Progenitor cell of endocrine pancreas (in vitro differentiated cells): ENCODE measurements at regions not wholly inside any gene's neighbourhood (a gene's known extent, or its start where the extent isn't known, plus 50 kb on each side); places are given as distances from the start of the nearest gene placed in this dataset.

Experiments
- DNase-seq: peaks from one replicate; pipeline ENCODE4 v3.0.0; 2021; ENCODE audit warnings: low spot score; ENCODE audit not compliant: unreplicated experiment
- H3K27ac Mint-ChIP-seq: 2 replicates; pipeline ENCODE4 v1.8.0; 2021; ENCODE audit warnings: mild to moderate bottlenecking, moderate library complexity, mixed read lengths
- H3K27me3 Mint-ChIP-seq: 2 replicates; pipeline ENCODE4 v1.8.0; 2021; ENCODE audit warnings: mixed read lengths
- H3K36me3 Mint-ChIP-seq: 2 replicates; pipeline ENCODE4 v1.8.0; 2022; ENCODE audit warnings: mixed read lengths; ENCODE audit not compliant: insufficient read depth
- H3K4me1 Mint-ChIP-seq: 2 replicates; pipeline ENCODE4 v1.8.0; 2021; ENCODE audit warnings: low read depth, mixed read lengths
- H3K4me3 Mint-ChIP-seq: 2 replicates; pipeline ENCODE4 v1.8.0; 2021; ENCODE audit warnings: low read depth, mild to moderate bottlenecking, moderate library complexity, mixed read lengths
- H3K9me3 Mint-ChIP-seq: 2 replicates; pipeline ENCODE4 v1.8.0; 2021; ENCODE audit warnings: low read depth, mixed read lengths
- CTCF ChIP-seq: fragments of 200-600 bp; sonication (generic); IDR thresholded peaks from one replicate; pipeline ENCODE4 v1.5.0; 2021; ENCODE audit warnings: antibody characterized with exemption, mild to moderate bottlenecking; ENCODE audit not compliant: unreplicated experiment

GRCh38 chr4:187073820-187074219 lies 350.2 kb upstream of the FAT1 start:
- DNase-seq = no peak
- Mint-ChIP-seq H3K27ac (no peak overlapping the region), H3K4me3 (no peak overlapping the region), H3K36me3 (no peaks in the 10 kb centered on the region), H3K27me3 (peaks cover 4% of the 10 kb centered on the region), H3K9me3 (no peaks in the 10 kb centered on the region), H3K4me1 (peaks cover 3% of the 10 kb centered on the region)
- no peak for TF ChIP-seq CTCF

GRCh38 chr4:187075514-187075913 lies 351.9 kb upstream of the FAT1 start:
- no peaks in the 10 kb centered on the region for H3K36me3 Mint-ChIP-seq
- no peak for DNase-seq
- H3K9me3 Mint-ChIP-seq = no peaks in the 10 kb centered on the region
- no peak for TF ChIP-seq CTCF
- peaks cover 3% of the 10 kb centered on the region for H3K4me1 Mint-ChIP-seq
- peaks cover 4% of the 10 kb centered on the region for H3K27me3 Mint-ChIP-seq
- no peak overlapping the region for H3K4me3 Mint-ChIP-seq
- no peak overlapping the region for H3K27ac Mint-ChIP-seq

- Mint-ChIP-seq H3K27ac (no peak overlapping the region), H3K4me3 (no peak overlapping the region), H3K4me1 (peaks cover 3% of the 10 kb centered on the region), H3K36me3 (no peaks in the 10 kb centered on the region), H3K9me3 (no peaks in the 10 kb centered on the region), H3K27me3 (peaks cover 4% of the 10 kb centered on the region)
- no peak for TF ChIP-seq CTCF
- DNase-seq = no peak
Measured at GRCh38 chr4:187077744-187078401, 354.2 kb upstream of the FAT1 start.

- Mint-ChIP-seq H3K4me1 (no peaks in the 10 kb centered on the region), H3K4me3 (no peak overlapping the region), H3K27ac (no peak overlapping the region), H3K9me3 (no peaks in the 10 kb centered on the region), H3K36me3 (no peaks in the 10 kb centered on the region), H3K27me3 (peaks cover 11% of the 10 kb centered on the region)
- TF ChIP-seq CTCF = no peak
- DNase-seq = no peak
Measured at GRCh38 chr4:187084701-187085100, 361.0 kb upstream of the FAT1 start.

GRCh38 chr4:187085339-187085738 lies 361.7 kb upstream of the FAT1 start:
- H3K9me3 Mint-ChIP-seq = no peaks in the 10 kb centered on the region
- peaks cover 11% of the 10 kb centered on the region for H3K27me3 Mint-ChIP-seq
- H3K4me3 Mint-ChIP-seq = no peak overlapping the region
- DNase-seq = no peak
- TF ChIP-seq CTCF = no peak
- no peak overlapping the region for H3K27ac Mint-ChIP-seq
- no peaks in the 10 kb centered on the region for H3K36me3 Mint-ChIP-seq
- no peaks in the 10 kb centered on the region for H3K4me1 Mint-ChIP-seq
